Neuron (in vitro differentiated cells): ENCODE measurements at regions not wholly inside any gene's neighbourhood (a gene's known extent, or its start where the extent isn't known, plus 50 kb on each side); places are given as distances from the start of the nearest gene placed in this dataset.

Experiments
- H2AFZ ChIP-seq: one replicate; pipeline ENCODE4 v1.6.1; 2013; ENCODE audit warnings: low read depth, mild to moderate bottlenecking, inconsistent platforms, low read length, moderate library complexity
- H3K27me3 ChIP-seq: one replicate; pipeline ENCODE4 v1.6.1; 2013; ENCODE audit warnings: low read length; ENCODE audit not compliant: insufficient read depth
- H3K36me3 ChIP-seq: one replicate; pipeline ENCODE4 v1.6.1; 2013; ENCODE audit warnings: low read length; ENCODE audit not compliant: insufficient read depth
- H3K4me1 ChIP-seq: one replicate; pipeline ENCODE4 v1.6.1; 2013; ENCODE audit warnings: low read length; ENCODE audit not compliant: insufficient read depth
- H3K4me3 ChIP-seq: 2 replicates; pipeline ENCODE4 v1.5.1; 2013; ENCODE audit warnings: mild to moderate bottlenecking, low read length, moderate library complexity
- H3K9me3 ChIP-seq: one replicate; pipeline ENCODE4 v1.6.1; 2013; ENCODE audit warnings: low read length

DNA sequence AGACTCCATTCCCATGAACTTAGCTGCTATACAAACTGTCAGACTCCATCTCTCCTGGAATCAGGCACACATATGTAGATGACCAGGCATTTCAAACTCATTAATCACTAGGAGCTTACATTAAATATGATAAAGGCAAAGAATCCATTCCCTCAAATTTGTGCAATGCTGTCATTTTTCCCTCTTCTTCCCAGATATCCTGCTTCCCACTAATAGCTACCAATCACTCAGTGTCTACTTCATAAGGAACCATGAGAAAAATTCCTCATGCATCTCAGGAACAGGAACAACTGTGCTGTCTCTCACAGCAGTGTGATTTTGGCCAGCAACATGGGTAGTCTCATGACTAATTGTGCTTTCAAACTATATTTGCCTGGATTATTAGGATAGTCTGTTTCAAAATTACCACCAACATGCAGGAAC lies 133.9 kb downstream of the DKK1 start:
- H3K4me3 ChIP-seq: no peak overlapping the region
- H3K4me1 ChIP-seq: peaks cover 9% of the 10 kb centered on the region
- H3K9me3 ChIP-seq: no peaks in the 10 kb centered on the region
- no peaks in the 10 kb centered on the region for H3K27me3 ChIP-seq
- H2AFZ ChIP-seq: no peak overlapping the region
- H3K36me3 ChIP-seq: no peaks in the 10 kb centered on the region

DNA sequence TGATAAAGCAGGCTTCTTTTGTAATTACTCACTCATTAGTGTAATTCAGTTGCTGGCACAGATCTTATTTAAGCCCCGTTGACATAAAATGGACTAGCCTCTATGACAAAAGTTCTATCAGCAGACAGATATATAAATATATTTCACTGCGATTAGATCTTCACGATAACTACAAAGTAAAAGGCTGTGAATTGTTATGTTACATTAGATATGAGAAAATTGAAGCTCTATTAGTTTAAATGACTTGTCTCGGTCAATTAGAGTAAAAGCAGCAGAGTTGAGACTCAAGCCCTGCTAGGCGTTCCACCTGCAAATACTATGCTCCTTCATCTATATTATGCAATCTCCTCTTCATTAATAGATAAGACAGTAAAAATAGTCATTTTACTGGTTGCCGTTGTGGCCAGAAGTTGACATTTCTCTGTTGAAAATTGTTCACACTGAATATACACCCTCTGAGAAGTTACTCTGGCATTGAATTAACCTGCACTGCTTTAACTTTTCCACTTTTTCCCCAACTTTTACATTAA lies 136.7 kb downstream of the DKK1 start:
- Histone ChIP-seq H2AFZ (no peak overlapping the region), H3K4me1 (no peaks in the 10 kb centered on the region), H3K27me3 (no peaks in the 10 kb centered on the region), H3K4me3 (no peak overlapping the region), H3K9me3 (no peaks in the 10 kb centered on the region), H3K36me3 (no peaks in the 10 kb centered on the region)

DNA sequence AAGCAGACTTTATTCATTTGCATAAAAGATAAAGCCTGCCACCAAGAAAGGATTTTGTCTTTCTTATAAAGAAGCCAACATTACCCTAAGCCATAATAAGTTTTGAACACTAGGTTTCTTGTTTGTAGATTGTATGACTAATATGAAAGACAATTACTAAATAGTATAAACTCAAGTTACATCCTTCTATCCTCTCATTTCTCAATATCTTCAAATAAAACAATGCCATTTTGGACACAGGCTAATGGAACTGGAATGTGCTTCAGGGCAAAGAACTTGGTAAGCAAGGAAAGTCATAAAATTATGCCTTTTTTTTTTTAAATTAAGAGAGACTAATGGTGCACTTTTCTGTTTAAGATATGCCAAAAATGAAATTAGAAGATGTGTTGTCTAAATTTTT lies 137.7 kb downstream of the DKK1 start:
- H3K27me3 ChIP-seq: no peaks in the 10 kb centered on the region
- H3K4me1 ChIP-seq: no peaks in the 10 kb centered on the region
- H3K9me3 ChIP-seq: no peaks in the 10 kb centered on the region
- no peak overlapping the region for H3K4me3 ChIP-seq
- H2AFZ ChIP-seq: no peak overlapping the region
- H3K36me3 ChIP-seq: no peaks in the 10 kb centered on the region

DNA sequence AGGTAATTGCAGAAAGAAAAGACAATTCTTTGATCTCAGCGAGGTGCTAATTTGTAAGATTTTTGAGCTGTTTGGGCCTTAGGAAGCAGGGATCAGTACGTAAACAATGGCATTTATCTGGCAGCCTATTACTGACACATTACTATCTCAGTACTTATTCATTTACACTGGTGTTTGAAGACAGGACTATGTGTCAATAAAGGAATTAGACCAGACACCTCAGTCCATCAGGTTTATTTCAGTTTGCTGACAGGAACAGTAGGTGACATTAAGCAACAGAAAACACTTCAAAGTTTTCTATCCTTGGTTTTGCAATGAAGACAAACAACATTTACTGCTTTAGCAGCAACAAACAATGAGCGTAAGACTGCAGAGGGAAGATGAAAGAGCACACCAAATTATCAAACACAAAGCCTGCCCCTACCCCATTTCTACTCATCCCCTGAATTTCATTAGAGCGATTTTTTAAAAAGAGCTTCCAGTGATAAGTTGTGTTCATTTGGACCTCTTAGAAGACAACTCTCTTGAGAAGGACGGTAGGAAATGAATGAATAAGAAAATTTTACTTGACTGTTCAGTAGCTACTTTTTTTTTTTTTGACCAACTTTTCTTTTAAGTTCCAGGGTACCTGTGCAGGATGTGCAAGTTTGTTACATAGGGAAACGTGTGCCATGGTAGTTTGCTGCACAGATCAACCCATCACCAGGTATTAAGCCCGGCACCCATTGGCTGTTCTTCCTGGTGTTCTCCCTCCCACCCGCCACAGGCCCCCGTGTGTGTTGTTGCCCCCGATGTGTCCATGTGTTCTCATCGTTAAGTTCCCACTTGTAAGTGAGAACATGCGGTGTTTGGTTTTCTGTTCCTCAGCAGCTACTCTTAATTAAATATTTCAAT lies 138.8 kb downstream of the DKK1 start:
- Histone ChIP-seq H3K4me1 (no peaks in the 10 kb centered on the region), H2AFZ (no peak overlapping the region), H3K4me3 (no peak overlapping the region), H3K27me3 (no peaks in the 10 kb centered on the region), H3K36me3 (no peaks in the 10 kb centered on the region), H3K9me3 (no peaks in the 10 kb centered on the region)

- Histone ChIP-seq H2AFZ (no peak overlapping the region), H3K9me3 (no peaks in the 10 kb centered on the region), H3K4me1 (no peaks in the 10 kb centered on the region), H3K36me3 (no peaks in the 10 kb centered on the region), H3K4me3 (no peak overlapping the region), H3K27me3 (no peaks in the 10 kb centered on the region)
Measured at GRCh38 chr10:52453501-52453900, 139.4 kb downstream of the DKK1 start.

DNA sequence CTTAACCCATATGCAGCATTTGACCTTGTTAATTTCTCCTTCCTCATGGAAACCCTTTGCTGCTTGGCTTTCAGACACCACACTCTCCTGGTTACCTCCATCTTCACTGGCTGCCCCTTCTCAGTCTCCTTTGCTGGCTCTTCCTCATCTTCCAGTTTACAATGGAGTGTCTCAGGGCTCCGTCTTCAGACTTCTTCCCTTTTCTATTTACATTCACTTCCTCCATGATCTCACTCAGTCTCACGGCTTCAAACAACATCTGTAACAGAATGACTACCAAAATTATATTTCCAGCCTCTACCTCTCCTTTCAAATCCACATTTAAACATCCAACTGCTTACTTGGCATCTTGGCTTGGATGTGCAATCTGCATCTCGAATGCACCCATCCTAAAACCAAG lies 140.4 kb downstream of the DKK1 start:
- H2AFZ ChIP-seq: no peak overlapping the region
- H3K36me3 ChIP-seq: no peaks in the 10 kb centered on the region
- no peaks in the 10 kb centered on the region for H3K27me3 ChIP-seq
- no peak overlapping the region for H3K4me3 ChIP-seq
- H3K9me3 ChIP-seq: no peaks in the 10 kb centered on the region
- no peaks in the 10 kb centered on the region for H3K4me1 ChIP-seq

DNA sequence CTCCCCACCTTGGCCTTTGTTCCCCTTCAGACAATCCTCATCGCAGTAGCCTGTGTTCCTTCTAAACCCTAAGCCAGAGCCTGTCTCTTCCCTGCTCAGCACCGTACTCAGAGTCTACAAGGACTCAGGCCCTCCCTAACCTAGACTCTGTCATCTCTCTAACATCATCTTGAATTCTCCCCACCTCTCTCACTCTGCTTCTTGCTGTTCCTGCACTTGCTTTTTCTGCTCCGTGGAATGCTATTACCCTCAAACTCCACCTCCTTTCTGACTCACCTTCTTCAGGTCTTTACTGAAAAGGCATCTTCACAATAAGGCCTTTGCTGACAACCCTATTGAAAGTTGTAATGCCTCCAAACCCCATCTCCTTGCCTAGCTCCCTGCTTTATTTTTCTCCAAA lies 141.0 kb downstream of the DKK1 start:
- no peak overlapping the region for H3K4me3 ChIP-seq
- no peaks in the 10 kb centered on the region for H3K36me3 ChIP-seq
- no peaks in the 10 kb centered on the region for H3K9me3 ChIP-seq
- H2AFZ ChIP-seq: no peak overlapping the region
- H3K4me1 ChIP-seq: no peaks in the 10 kb centered on the region
- H3K27me3 ChIP-seq: no peaks in the 10 kb centered on the region

GRCh38 chr10:52459097-52459496 lies 145.0 kb downstream of the DKK1 start:
- H3K9me3 ChIP-seq: no peaks in the 10 kb centered on the region
- no peaks in the 10 kb centered on the region for H3K4me1 ChIP-seq
- no peaks in the 10 kb centered on the region for H3K27me3 ChIP-seq
- H3K4me3 ChIP-seq: no peak overlapping the region
- H2AFZ ChIP-seq: no peak overlapping the region
- no peaks in the 10 kb centered on the region for H3K36me3 ChIP-seq

DNA sequence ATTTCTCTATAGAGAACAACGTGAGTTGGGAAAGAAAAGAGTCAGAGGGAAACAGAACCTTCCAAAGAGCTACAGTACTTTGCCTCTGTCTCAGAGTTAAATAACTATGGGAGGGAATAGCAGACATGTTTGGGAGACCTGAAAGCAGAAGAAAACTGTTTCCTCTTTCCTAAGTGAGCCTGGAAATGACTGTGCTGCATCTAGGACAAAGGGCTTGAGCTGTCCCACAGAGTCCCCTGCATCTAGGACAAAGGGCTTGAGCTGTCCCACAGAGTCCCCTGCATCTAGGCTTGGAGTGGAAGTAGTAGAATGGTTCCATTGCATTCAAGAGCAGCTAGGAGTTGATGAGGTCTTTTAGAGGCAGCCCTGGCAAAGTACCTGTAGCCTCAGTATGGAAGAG lies 149.7 kb downstream of the DKK1 start:
- no peak overlapping the region for H3K4me3 ChIP-seq
- H2AFZ ChIP-seq: no peak overlapping the region
- no peaks in the 10 kb centered on the region for H3K27me3 ChIP-seq
- no peaks in the 10 kb centered on the region for H3K4me1 ChIP-seq
- H3K36me3 ChIP-seq: no peaks in the 10 kb centered on the region
- H3K9me3 ChIP-seq: no peaks in the 10 kb centered on the region

- H2AFZ ChIP-seq: no peak overlapping the region
- H3K4me1 ChIP-seq: no peaks in the 10 kb centered on the region
- no peaks in the 10 kb centered on the region for H3K36me3 ChIP-seq
- H3K4me3 ChIP-seq: no peak overlapping the region
- H3K9me3 ChIP-seq: no peaks in the 10 kb centered on the region
- H3K27me3 ChIP-seq: no peaks in the 10 kb centered on the region
Measured at GRCh38 chr10:52464368-52465124, 150.5 kb downstream of the DKK1 start.

DNA sequence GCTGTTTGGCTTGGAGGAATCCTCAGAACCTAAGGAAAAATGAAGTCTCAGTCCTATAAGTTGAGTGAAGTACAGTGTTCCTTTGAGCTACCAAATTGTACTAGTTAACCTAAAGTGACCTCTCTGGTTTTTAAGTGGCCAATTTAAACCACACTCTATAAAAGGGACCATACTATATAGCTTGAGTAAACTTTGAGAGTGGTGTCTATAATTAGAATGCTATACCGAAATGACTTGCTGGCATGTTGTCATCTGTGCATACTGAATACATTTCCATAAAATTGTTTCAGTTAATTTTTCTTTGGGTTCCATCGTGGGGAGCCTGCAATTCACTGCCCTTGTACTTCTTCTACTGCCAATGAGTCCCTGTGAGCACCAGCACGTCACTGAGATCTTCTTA lies 151.1 kb downstream of the DKK1 start:
- H3K36me3 ChIP-seq: no peaks in the 10 kb centered on the region
- no peak overlapping the region for H2AFZ ChIP-seq
- no peaks in the 10 kb centered on the region for H3K4me1 ChIP-seq
- H3K9me3 ChIP-seq: no peaks in the 10 kb centered on the region
- H3K4me3 ChIP-seq: no peak overlapping the region
- no peaks in the 10 kb centered on the region for H3K27me3 ChIP-seq

GRCh38 chr10:52466464-52466863 lies 152.4 kb downstream of the DKK1 start:
- Histone ChIP-seq H3K4me3 (no peak overlapping the region), H3K4me1 (no peaks in the 10 kb centered on the region), H2AFZ (no peak overlapping the region), H3K27me3 (no peaks in the 10 kb centered on the region), H3K9me3 (no peaks in the 10 kb centered on the region), H3K36me3 (no peaks in the 10 kb centered on the region)

- no peaks in the 10 kb centered on the region for H3K4me1 ChIP-seq
- no peak overlapping the region for H3K4me3 ChIP-seq
- no peaks in the 10 kb centered on the region for H3K36me3 ChIP-seq
- no peak overlapping the region for H2AFZ ChIP-seq
- no peaks in the 10 kb centered on the region for H3K27me3 ChIP-seq
- H3K9me3 ChIP-seq: no peaks in the 10 kb centered on the region
Measured at GRCh38 chr10:52469970-52470705, 156.1 kb downstream of the DKK1 start.
